Adrenal gland (tissue), 9 donors: ENCODE measurements at regions not wholly inside any gene's neighbourhood (a gene's known extent, or its start where the extent isn't known, plus 50 kb on each side); places are given as distances from the start of the nearest gene placed in this dataset.

Experiments
- DNase-seq, 7 donors: peaks; one replicate each; pipeline ENCODE4 v3.0.0-alpha.2; 2019 to 2020
- H3K27ac ChIP-seq, 5 donors: fragments of 200-600 bp; sonication (generic) in 4 of 5; 1 replicate in 3 of 5; 2 replicates in 2 of 5; pipeline versions ENCODE4 v1.5.1 to v1.8.0; 2016 to 2020; ENCODE audit warnings: mild to moderate bottlenecking in 1 of 5
- H3K27me3 ChIP-seq: fragments of 200-600 bp; 2 replicates; pipeline ENCODE4 v1.8.0; 2021
- H3K36me3 ChIP-seq, 2 donors: fragments of 200-600 bp; replicated peaks in 1 of 2; 1 replicate in 1 of 2; 2 replicates in 1 of 2; pipeline versions ENCODE4 v1.5.1 to v1.8.0; 2018 to 2022
- H3K4me1 ChIP-seq, 2 donors: fragments of 200-600 bp; replicated peaks in 1 of 2; 1 replicate in 1 of 2; 2 replicates in 1 of 2; pipeline versions ENCODE4 v1.5.1 to v1.8.0; 2018 to 2021
- H3K4me3 ChIP-seq, 4 donors: fragments of 200-600 bp; sonication (generic) in 3 of 4; one replicate each; pipeline ENCODE4 v1.5.1; 2016 to 2018
- H3K9me3 ChIP-seq, 3 donors: fragments of 200-600 bp; sonication (generic) in 1 of 3; replicated peaks in 1 of 3; 1 replicate in 2 of 3; 2 replicates in 1 of 3; pipeline versions ENCODE4 v1.5.1 to v1.8.0; 2016 to 2021
- CTCF ChIP-seq, 6 experiments: fragments of 450-650 bp in 4 of 6; fragments of 200-600 bp in 2 of 6; sonication (generic) in 1 of 6; IDR thresholded peaks; 1 replicate in 5 of 6; 2 replicates in 1 of 6; pipeline versions ENCODE4 v1.5.1 to v1.8.0; 2016 to 2021; ENCODE audit warnings: antibody characterized with exemption in 6 of 6, mild to moderate bottlenecking in 2 of 6, moderate library complexity in 1 of 6
- POLR2A ChIP-seq, 2 donors: fragments of 450-650 bp; IDR thresholded peaks; one replicate each; pipeline ENCODE4 v1.6.1; 2017; ENCODE audit warnings: antibody characterized with exemption in 2 of 2, mild to moderate bottlenecking in 2 of 2, moderate library complexity in 1 of 2
- WGBS, 4 donors: extraction: QIAGEN DNeasy Blood & Tissue Kit in 2 of 4; methylation state at CpG; one replicate each; pipeline versions ENCODE4 v1.1.5 to v1.1.7; 2013 to 2017; 5-methylcytosine and 5-hydroxymethylcytosine counted together
- intact Hi-C, 2 donors: fragments of 100-400 bp; cut with DNase I; formaldehyde crosslinking; loops; one replicate each; pipeline versions ENCODE4 v1.14.1 to v1.15.0; 2022 to 2023
- donor health status: healthy with polysubstance abuse.
- donor health status: Bipolar disorder and iron deficiency.
- donor health status: DM: yes; HTN: yes; CAD: no.
- donor health status: DM: no; HTN: no; CAD: no.
- donor health status: DM: no; HTN: no; CAD: no.

GRCh38 chr19:41495589-41495988 is 52.6 kb downstream of the ERICH4 start:
- H3K27me3 ChIP-seq, result peaks cover 12% of the 10 kb centered on the region
- WGBS, 4 donors, result 37 to 69% (median 48%) methylated on average over 1 of the region's 1 CpG

GRCh38 chr19:41499899-41500298 is 56.9 kb downstream of the ERICH4 start:
- peak overlapping the region in 2 of 5 donors; percentile 50 to 65 for H3K27ac ChIP-seq
- peaks cover 12% of the 10 kb centered on the region for H3K27me3 ChIP-seq
- no peak for DNase-seq
- TF ChIP-seq POLR2A (IDR thresholded peaks at IDR 0.05), result no peak
- no peak for TF ChIP-seq CTCF (IDR thresholded peaks at IDR 0.05)
- H3K9me3 ChIP-seq, result no peaks in the 10 kb centered on the region
- intact Hi-C loops, result no loop called here
- peak overlapping the region in 1 of 4 donors; percentile 11 for H3K4me3 ChIP-seq
- no peaks in the 10 kb centered on the region for H3K36me3 ChIP-seq
- 68 to 84% (median 71%) methylated on average over 9 to 10 of the region's 10 CpGs for WGBS, 4 donors
- no peaks in the 10 kb centered on the region for H3K4me1 ChIP-seq

More at GRCh38 chr19:41495589-41495988, 52.6 kb downstream of the ERICH4 start:
- TF ChIP-seq CTCF (IDR thresholded peaks at IDR 0.05), result no peak
- TF ChIP-seq POLR2A (IDR thresholded peaks at IDR 0.05), result no peak
- H3K9me3 ChIP-seq, result no peaks in the 10 kb centered on the region
- H3K27ac ChIP-seq, result no peak overlapping the region
- H3K4me1 ChIP-seq, result no peaks in the 10 kb centered on the region
- intact Hi-C loops, result no loop called here
- H3K36me3 ChIP-seq, result no peaks in the 10 kb centered on the region
- H3K4me3 ChIP-seq, result no peak overlapping the region
- DNase-seq, result no peak

GRCh38 chr19:41500443-41500842 is 57.5 kb downstream of the ERICH4 start:
- Histone ChIP-seq H3K4me3 (peak overlapping the region in 1 of 4 donors; percentile 11), H3K9me3 (no peaks in the 10 kb centered on the region), H3K27me3 (peaks cover 12% of the 10 kb centered on the region), H3K4me1 (no peaks in the 10 kb centered on the region), H3K36me3 (no peaks in the 10 kb centered on the region), H3K27ac (peak overlapping the region in 2 of 5 donors; percentile 56 to 65)
- WGBS, 4 donors, result 81 to 84% (median 83%) methylated on average over 9 of the region's 9 CpGs
- intact Hi-C loops, result no loop called here
- DNase-seq, result no peak
- TF ChIP-seq POLR2A (IDR thresholded peaks at IDR 0.05), result no peak
- TF ChIP-seq CTCF (IDR thresholded peaks at IDR 0.05), result no peak

GRCh38 chr19:41501854-41502253 is 58.9 kb downstream of the ERICH4 start:
- TF ChIP-seq POLR2A (IDR thresholded peaks at IDR 0.05) (no peak), CTCF (IDR thresholded peaks at IDR 0.05) (no peak)
- intact Hi-C loops, result no loop called here
- H3K27ac ChIP-seq, result no peak overlapping the region
- no peak overlapping the region for H3K4me3 ChIP-seq
- H3K27me3 ChIP-seq, result peaks cover 12% of the 10 kb centered on the region
- no peaks in the 10 kb centered on the region for H3K9me3 ChIP-seq
- H3K4me1 ChIP-seq, result no peaks in the 10 kb centered on the region
- 58 to 68% (median 64%) methylated on average over 4 of the region's 4 CpGs for WGBS, 4 donors
- DNase-seq, result no peak
- H3K36me3 ChIP-seq, result no peaks in the 10 kb centered on the region
